Ovary (tissue), 7 donors: ENCODE measurements at regions not wholly inside any gene's neighbourhood (a gene's known extent, or its start where the extent isn't known, plus 50 kb on each side); places are given as distances from the start of the nearest gene placed in this dataset.

Experiments used
- DNase-seq, 5 donors: peaks; one replicate each; pipeline ENCODE4 v3.0.0-alpha.2; 2019 to 2020
- H3K27ac ChIP-seq, 2 donors: fragments of 200-600 bp; one replicate each; pipeline versions ENCODE4 v1.5.1 to v1.8.0; 2019 to 2022
- H3K27me3 ChIP-seq: fragments of 200-600 bp; one replicate; pipeline ENCODE4 v1.8.0; 2022
- H3K36me3 ChIP-seq: fragments of 200-600 bp; sonication (generic); one replicate; pipeline ENCODE4 v1.5.1; 2019
- H3K4me1 ChIP-seq: one replicate; pipeline ENCODE4 v1.8.1; 2013; ENCODE audit warnings: mild to moderate bottlenecking, moderate library complexity; ENCODE audit not compliant: insufficient read depth
- H3K4me3 ChIP-seq: fragments of 200-600 bp; sonication (generic); one replicate; pipeline ENCODE4 v1.5.1; 2017
- H3K9me3 ChIP-seq, 2 donors: fragments of 200-600 bp in 1 of 2; sonication (generic) in 1 of 2; one replicate each; pipeline versions ENCODE4 v1.5.1 to v1.8.1; 2013 to 2019; ENCODE audit warnings: mild to moderate bottlenecking in 1 of 2, moderate library complexity in 1 of 2
- EP300 ChIP-seq: sonication (generic); formaldehyde crosslinking; IDR thresholded peaks from one replicate; pipeline ENCODE4 v1.6.1; 2017; ENCODE audit warnings: antibody characterized with exemption
- POLR2A ChIP-seq: fragments of 450-650 bp; IDR thresholded peaks from one replicate; pipeline ENCODE4 v1.6.1; 2017; ENCODE audit warnings: antibody characterized with exemption, mild to moderate bottlenecking, moderate library complexity
- WGBS, 3 donors: extraction: QIAGEN DNeasy Blood & Tissue Kit in 1 of 3; methylation state at CpG; one replicate each; pipeline versions ENCODE4 v1.1.5 to v1.1.7; 2013 to 2017; 5-methylcytosine and 5-hydroxymethylcytosine counted together
- intact Hi-C, 4 donors: fragments of 100-400 bp; cut with DNase I; formaldehyde crosslinking; loops; one replicate each; pipeline versions ENCODE4 v1.11.0 to v1.15.1; 2022 to 2023
- TF ChIP-seq, protein P1 (sequence below), 3 donors: fragments of 450-650 bp in 2 of 3; fragments of 200-600 bp in 1 of 3; IDR thresholded peaks; one replicate each; pipeline versions ENCODE4 v1.5.1 to v1.8.0; 2016 to 2022; ENCODE audit warnings: antibody characterized with exemption in 3 of 3, mild to moderate bottlenecking in 1 of 3
- donor health status: DM: no; HTN: no; CAD: no; lungs with moderate emphysema.
- donor health status: DM: no; HTN: no; CAD: no.
- donor health status: Bipolar disorder and iron deficiency.
- donor health status: DM: no; HTN: no; CAD: no.
- donor health status: DM: yes; HTN: yes; CAD: no.

GRCh38 chr14:61992139-61992538 lies 229.9 kb downstream of the SNAPC1 start:
- Histone ChIP-seq H3K36me3 (no peaks in the 10 kb centered on the region), H3K9me3 (no peaks in the 10 kb centered on the region), H3K27ac (no peak overlapping the region), H3K4me1 (no peaks in the 10 kb centered on the region), H3K27me3 (no peaks in the 10 kb centered on the region), H3K4me3 (no peak overlapping the region)
- 78 to 83% (median 82%) methylated on average over 8 of the region's 8 CpGs for WGBS, 3 donors
- no peak for DNase-seq
- TF ChIP-seq, protein P1, sequence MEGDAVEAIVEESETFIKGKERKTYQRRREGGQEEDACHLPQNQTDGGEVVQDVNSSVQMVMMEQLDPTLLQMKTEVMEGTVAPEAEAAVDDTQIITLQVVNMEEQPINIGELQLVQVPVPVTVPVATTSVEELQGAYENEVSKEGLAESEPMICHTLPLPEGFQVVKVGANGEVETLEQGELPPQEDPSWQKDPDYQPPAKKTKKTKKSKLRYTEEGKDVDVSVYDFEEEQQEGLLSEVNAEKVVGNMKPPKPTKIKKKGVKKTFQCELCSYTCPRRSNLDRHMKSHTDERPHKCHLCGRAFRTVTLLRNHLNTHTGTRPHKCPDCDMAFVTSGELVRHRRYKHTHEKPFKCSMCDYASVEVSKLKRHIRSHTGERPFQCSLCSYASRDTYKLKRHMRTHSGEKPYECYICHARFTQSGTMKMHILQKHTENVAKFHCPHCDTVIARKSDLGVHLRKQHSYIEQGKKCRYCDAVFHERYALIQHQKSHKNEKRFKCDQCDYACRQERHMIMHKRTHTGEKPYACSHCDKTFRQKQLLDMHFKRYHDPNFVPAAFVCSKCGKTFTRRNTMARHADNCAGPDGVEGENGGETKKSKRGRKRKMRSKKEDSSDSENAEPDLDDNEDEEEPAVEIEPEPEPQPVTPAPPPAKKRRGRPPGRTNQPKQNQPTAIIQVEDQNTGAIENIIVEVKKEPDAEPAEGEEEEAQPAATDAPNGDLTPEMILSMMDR (IDR thresholded peaks at IDR 0.05), result no peak
- TF ChIP-seq POLR2A (no peak), EP300 (no peak)
- intact Hi-C loops, result loop anchor here in 1 of 4 donors (5.0 kb wide), 1 partner anchor 915 kb away; no protein-coding TSS in a partner anchor

DNA sequence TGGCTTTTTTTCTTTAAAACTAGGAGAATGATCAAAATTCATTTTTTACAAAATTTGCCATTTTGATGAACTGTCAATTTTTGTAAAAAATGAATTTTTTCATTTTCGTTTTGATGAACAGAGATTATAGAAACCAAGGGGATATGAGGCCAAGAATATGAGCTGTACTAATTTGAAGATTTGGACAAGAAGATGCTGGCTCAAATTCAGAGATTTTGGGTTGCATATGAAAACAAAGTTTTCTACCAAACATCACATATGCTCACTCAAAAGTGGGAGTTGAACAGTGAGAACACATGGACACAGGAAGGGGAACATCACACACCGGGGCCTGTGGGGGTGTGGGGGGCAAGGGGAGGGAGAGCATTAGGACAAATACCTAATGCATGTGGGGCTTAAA lies 230.7 kb downstream of the SNAPC1 start:
- H3K27ac ChIP-seq, result no peak overlapping the region
- 33 to 60% (median 44%) methylated on average over 2 of the region's 2 CpGs for WGBS, 3 donors
- DNase-seq, result no peak
- H3K4me3 ChIP-seq, result no peak overlapping the region
- H3K9me3 ChIP-seq, result no peaks in the 10 kb centered on the region
- intact Hi-C loops, result loop anchor here in 1 of 4 donors (5.0 kb wide), 1 partner anchor 916 kb away; no protein-coding TSS in a partner anchor
- H3K36me3 ChIP-seq, result no peaks in the 10 kb centered on the region
- no peaks in the 10 kb centered on the region for H3K4me1 ChIP-seq
- H3K27me3 ChIP-seq, result no peaks in the 10 kb centered on the region
- TF ChIP-seq POLR2A (no peak), EP300 (no peak)
- TF ChIP-seq, protein P1 (IDR thresholded peaks at IDR 0.05), result no peak

DNA sequence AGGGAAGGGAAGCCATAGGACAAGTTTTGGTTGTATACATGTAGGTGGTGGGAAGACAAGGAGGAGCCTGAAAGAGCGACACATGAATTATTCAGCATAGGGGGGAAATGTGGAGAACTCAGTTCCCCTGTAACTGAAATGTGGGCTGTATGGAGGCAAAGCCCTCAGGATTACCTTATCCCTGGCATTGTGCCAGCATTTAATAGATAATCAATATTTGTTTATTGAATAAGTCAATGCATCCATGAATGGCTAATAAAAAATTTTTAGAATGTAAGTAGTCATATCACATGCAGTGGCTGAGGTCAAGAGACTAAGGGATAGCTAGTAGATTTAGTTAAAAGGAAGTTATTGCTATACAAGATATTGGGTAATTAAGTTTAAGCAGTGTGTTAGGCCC lies 232.4 kb downstream of the SNAPC1 start:
- no peak overlapping the region for H3K27ac ChIP-seq
- no peak for TF ChIP-seq POLR2A
- no peak for TF ChIP-seq EP300
- TF ChIP-seq, protein P1 (IDR thresholded peaks at IDR 0.05), result no peak
- DNase-seq, result no peak
- WGBS, 3 donors, result 96 to 100% (median 96%) methylated on average over 1 of the region's 1 CpG
- intact Hi-C loops, result loop anchor here in 1 of 4 donors (5.0 kb wide), 1 partner anchor 917 kb away; no protein-coding TSS in a partner anchor
- no peaks in the 10 kb centered on the region for H3K4me1 ChIP-seq
- no peak overlapping the region for H3K4me3 ChIP-seq
- H3K36me3 ChIP-seq, result no peaks in the 10 kb centered on the region
- no peaks in the 10 kb centered on the region for H3K9me3 ChIP-seq
- no peaks in the 10 kb centered on the region for H3K27me3 ChIP-seq

DNA sequence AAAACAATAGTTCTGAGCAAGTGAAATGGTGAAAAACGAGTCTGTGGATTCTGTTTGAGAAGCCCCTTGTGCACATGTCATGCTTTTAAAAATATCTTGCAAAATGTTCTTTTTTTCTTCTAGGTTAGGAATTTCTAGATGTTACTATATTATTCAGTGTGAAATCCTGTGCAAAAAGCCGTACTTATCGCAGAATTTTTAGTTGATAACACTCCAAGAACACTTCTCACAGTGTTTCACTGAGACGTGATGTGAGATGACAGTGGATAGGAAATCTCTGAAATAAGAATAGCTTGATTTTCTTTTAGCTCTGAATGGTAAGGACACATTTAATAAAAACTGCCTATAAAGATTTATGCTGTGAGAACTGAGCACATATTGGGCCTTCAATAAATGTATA lies 234.5 kb downstream of the SNAPC1 start:
- TF ChIP-seq POLR2A, result no peak
- TF ChIP-seq EP300, result no peak
- TF ChIP-seq, protein P1 (IDR thresholded peaks at IDR 0.05), result no peak
- Histone ChIP-seq H3K9me3 (no peaks in the 10 kb centered on the region), H3K27me3 (no peaks in the 10 kb centered on the region), H3K27ac (no peak overlapping the region), H3K36me3 (no peaks in the 10 kb centered on the region), H3K4me3 (no peak overlapping the region), H3K4me1 (no peaks in the 10 kb centered on the region)
- 78 to 86% (median 81%) methylated on average over 4 of the region's 4 CpGs for WGBS, 3 donors
- no peak for DNase-seq
- intact Hi-C loops, result no loop called here

GRCh38 chr14:61997161-61997560 lies 234.9 kb downstream of the SNAPC1 start:
- no peaks in the 10 kb centered on the region for H3K27me3 ChIP-seq
- intact Hi-C loops, result no loop called here
- no peak overlapping the region for H3K4me3 ChIP-seq
- no peaks in the 10 kb centered on the region for H3K9me3 ChIP-seq
- H3K36me3 ChIP-seq, result no peaks in the 10 kb centered on the region
- no peak for DNase-seq
- no peaks in the 10 kb centered on the region for H3K4me1 ChIP-seq
- TF ChIP-seq, protein P1 (IDR thresholded peaks at IDR 0.05), result no peak
- TF ChIP-seq POLR2A, result no peak
- no peak for TF ChIP-seq EP300
- no peak overlapping the region for H3K27ac ChIP-seq
